ENCODE measurements at regions not wholly inside any gene's neighbourhood (a gene's known extent, or its start where the extent isn't known, plus 50 kb on each side); places are given as distances from the start of the nearest gene placed in this dataset.

DNA sequence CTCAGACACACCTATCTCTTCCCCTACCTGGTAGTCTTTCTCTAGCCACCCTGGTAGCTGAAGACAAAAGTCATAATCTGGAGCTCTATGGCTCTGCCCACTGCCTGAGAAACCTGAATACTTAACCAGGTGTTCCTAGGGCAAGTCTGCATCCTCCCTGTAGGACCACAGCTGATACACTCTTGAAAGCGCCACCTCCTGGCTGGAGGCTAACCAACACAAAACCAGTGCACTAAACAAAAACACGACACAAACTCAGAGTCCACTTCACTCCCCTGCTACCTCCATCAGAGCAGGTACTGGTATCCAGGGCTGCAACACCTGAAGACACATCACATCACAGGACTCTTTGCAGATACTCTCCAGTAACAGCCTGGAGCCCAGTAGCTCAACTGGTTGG, 84.6 kb upstream of the ANXA1 start:
- Histone ChIP-seq H3K27ac (ENCODE audit: low read depth, low read length, poor library complexity, severe bottlenecking) (no peak overlapping the region), H3K4me1 (ENCODE audit: insufficient read depth, low read length, poor library complexity, severe bottlenecking) (no peaks in the 10 kb centered on the region), H3K4me2 (ENCODE audit: low read length) (no peak overlapping the region), H3K9me3 (ENCODE audit: low read length) (no peaks in the 10 kb centered on the region), H3K79me2 (ENCODE audit: insufficient read depth, low read depth, low read length) (no peaks in the 10 kb centered on the region), H3K36me3 (ENCODE audit: insufficient read depth, low read length) (no peaks in the 10 kb centered on the region), H2AFZ (ENCODE audit: low read length) (no peak overlapping the region), H4K20me1 (ENCODE audit: insufficient read depth, low read length) (no peaks in the 10 kb centered on the region), H3K4me3 (ENCODE audit: low read depth, low read length, poor library complexity, severe bottlenecking) (no peak overlapping the region), H3K9me2 (ENCODE audit: insufficient read depth, low read length) (no peaks in the 10 kb centered on the region)
- ChIA-PET POLR2A (interaction anchor here (0.6 kb wide), 1 partner anchor 26 kb away, joined by 3 read pairs; no protein-coding TSS in a partner anchor), CTCF (ENCODE audit: unreplicated experiment) (no interaction called here)
- intact Hi-C loops (cut with micrococcal nuclease; ENCODE audit: unreplicated experiment), result no loop called here
- TF ChIP-seq, protein P1, sequence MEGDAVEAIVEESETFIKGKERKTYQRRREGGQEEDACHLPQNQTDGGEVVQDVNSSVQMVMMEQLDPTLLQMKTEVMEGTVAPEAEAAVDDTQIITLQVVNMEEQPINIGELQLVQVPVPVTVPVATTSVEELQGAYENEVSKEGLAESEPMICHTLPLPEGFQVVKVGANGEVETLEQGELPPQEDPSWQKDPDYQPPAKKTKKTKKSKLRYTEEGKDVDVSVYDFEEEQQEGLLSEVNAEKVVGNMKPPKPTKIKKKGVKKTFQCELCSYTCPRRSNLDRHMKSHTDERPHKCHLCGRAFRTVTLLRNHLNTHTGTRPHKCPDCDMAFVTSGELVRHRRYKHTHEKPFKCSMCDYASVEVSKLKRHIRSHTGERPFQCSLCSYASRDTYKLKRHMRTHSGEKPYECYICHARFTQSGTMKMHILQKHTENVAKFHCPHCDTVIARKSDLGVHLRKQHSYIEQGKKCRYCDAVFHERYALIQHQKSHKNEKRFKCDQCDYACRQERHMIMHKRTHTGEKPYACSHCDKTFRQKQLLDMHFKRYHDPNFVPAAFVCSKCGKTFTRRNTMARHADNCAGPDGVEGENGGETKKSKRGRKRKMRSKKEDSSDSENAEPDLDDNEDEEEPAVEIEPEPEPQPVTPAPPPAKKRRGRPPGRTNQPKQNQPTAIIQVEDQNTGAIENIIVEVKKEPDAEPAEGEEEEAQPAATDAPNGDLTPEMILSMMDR (conservative IDR thresholded peaks at IDR 0.05; ENCODE audit: low read length), result peak; percentile 60
- TF ChIP-seq EZH2phosphoT487 (IDR thresholded peaks at IDR 0.05; ENCODE audit: borderline replicate concordance, low read depth, low read length), result no peak
- DNase-seq (ENCODE audit: low spot score), result peak; percentile 2
- BruUV-seq (replicated peaks), result no TSS peak

DNA sequence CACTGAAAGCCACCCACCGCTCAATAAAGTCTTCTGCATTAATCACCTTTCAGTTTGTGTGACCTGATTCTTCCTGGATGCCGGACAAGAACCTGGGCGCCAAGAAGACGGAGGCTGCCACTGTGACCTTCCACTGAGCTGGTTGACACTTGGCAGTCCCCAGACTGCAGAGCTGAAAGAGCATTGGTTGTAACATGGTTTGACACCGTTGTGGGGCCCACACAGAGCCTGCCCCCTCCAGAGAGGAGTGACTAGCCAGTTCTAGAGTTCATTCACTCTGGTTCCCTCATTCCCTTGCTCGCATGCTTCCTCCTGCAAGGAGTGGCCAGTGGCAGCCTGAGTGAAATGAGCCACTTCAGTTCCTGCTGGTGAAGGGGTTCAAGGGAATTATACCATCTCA, 86.2 kb upstream of the ANXA1 start:
- CTCF ChIA-PET (ENCODE audit: unreplicated experiment), result no interaction called here
- no peak overlapping the region for H3K27ac ChIP-seq (ENCODE audit: low read depth, low read length, poor library complexity, severe bottlenecking)

DNA sequence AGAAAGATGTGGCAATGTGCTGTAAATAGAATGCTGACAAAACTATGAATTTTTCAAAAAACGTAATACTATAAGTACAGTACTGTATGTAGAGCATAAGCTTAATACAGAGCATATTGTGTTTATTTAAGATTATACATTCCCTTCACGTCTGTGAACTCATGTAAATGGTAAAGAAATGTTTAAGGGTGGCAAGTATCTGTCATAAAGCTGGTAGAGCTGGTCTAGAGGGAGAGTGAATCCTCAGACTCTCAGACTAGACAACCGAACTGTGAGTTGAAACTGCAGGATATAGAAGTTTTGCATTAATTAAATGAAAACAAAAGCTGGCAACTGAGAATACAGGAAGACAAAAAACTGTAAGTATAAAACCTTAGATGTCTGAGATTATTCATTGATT, 87.3 kb upstream of the ANXA1 start:
- no peak for TF ChIP-seq EZH2phosphoT487 (IDR thresholded peaks at IDR 0.05; ENCODE audit: borderline replicate concordance, low read depth, low read length)
- TF ChIP-seq, protein P1 (conservative IDR thresholded peaks at IDR 0.05; ENCODE audit: low read length), result no peak
- no peak overlapping the region for H3K4me2 ChIP-seq (ENCODE audit: low read length)
- no peaks in the 10 kb centered on the region for H3K9me3 ChIP-seq (ENCODE audit: low read length)
- ChIA-PET POLR2A (no interaction called here), CTCF (ENCODE audit: unreplicated experiment) (no interaction called here)
- H3K4me3 ChIP-seq (ENCODE audit: low read depth, low read length, poor library complexity, severe bottlenecking), result no peak overlapping the region
- no TSS peak for BruUV-seq (replicated peaks)
- H3K9me2 ChIP-seq (ENCODE audit: insufficient read depth, low read length), result no peaks in the 10 kb centered on the region
- H3K36me3 ChIP-seq (ENCODE audit: insufficient read depth, low read length), result no peaks in the 10 kb centered on the region
- no peak overlapping the region for H2AFZ ChIP-seq (ENCODE audit: low read length)
- no peak overlapping the region for H3K27ac ChIP-seq (ENCODE audit: low read depth, low read length, poor library complexity, severe bottlenecking)
- DNase-seq (ENCODE audit: low spot score), result no peak
- intact Hi-C loops (cut with micrococcal nuclease; ENCODE audit: unreplicated experiment), result no loop called here
- no peaks in the 10 kb centered on the region for H3K79me2 ChIP-seq (ENCODE audit: insufficient read depth, low read depth, low read length)
- H3K4me1 ChIP-seq (ENCODE audit: insufficient read depth, low read length, poor library complexity, severe bottlenecking), result no peaks in the 10 kb centered on the region
- no peaks in the 10 kb centered on the region for H4K20me1 ChIP-seq (ENCODE audit: insufficient read depth, low read length)

More for the DNA sequence above, 86.2 kb upstream of the ANXA1 start:
- TF ChIP-seq, protein P1 (conservative IDR thresholded peaks at IDR 0.05; ENCODE audit: low read length), result no peak
- no peak for TF ChIP-seq EZH2phosphoT487 (IDR thresholded peaks at IDR 0.05; ENCODE audit: borderline replicate concordance, low read depth, low read length)
- no TSS peak for BruUV-seq (replicated peaks)
- H3K4me2 ChIP-seq (ENCODE audit: low read length), result no peak overlapping the region
- H3K9me2 ChIP-seq (ENCODE audit: insufficient read depth, low read length), result no peaks in the 10 kb centered on the region
- H3K4me1 ChIP-seq (ENCODE audit: insufficient read depth, low read length, poor library complexity, severe bottlenecking), result no peaks in the 10 kb centered on the region
- POLR2A ChIA-PET, result interaction anchor here (0.6 kb wide), 2 partner anchors 1494 to 1913 kb away, joined by 3 read pairs; no protein-coding TSS in a partner anchor
- H2AFZ ChIP-seq (ENCODE audit: low read length), result no peak overlapping the region
- intact Hi-C loops (cut with micrococcal nuclease; ENCODE audit: unreplicated experiment), result no loop called here
- H4K20me1 ChIP-seq (ENCODE audit: insufficient read depth, low read length), result no peaks in the 10 kb centered on the region
- H3K79me2 ChIP-seq (ENCODE audit: insufficient read depth, low read depth, low read length), result no peaks in the 10 kb centered on the region
- H3K9me3 ChIP-seq (ENCODE audit: low read length), result no peaks in the 10 kb centered on the region
- no peak overlapping the region for H3K4me3 ChIP-seq (ENCODE audit: low read depth, low read length, poor library complexity, severe bottlenecking)
- H3K36me3 ChIP-seq (ENCODE audit: insufficient read depth, low read length), result no peaks in the 10 kb centered on the region
- DNase-seq (ENCODE audit: low spot score), result no peak
